ENCODE measurements at regions not wholly inside any gene's neighbourhood (a gene's known extent, or its start where the extent isn't known, plus 50 kb on each side); places are given as distances from the start of the nearest gene placed in this dataset.

- Histone ChIP-seq H3K4me1 (ENCODE audit: control insufficient read depth in 4 of 4, insufficient read depth in 4 of 4, low read length in 3 of 4) (no peaks in the 10 kb centered on the region), H3K4me3 (ENCODE audit: low read depth in 1 of 3, low read length in 3 of 3) (no peak overlapping the region), H3K9me3 (ENCODE audit: control insufficient read depth in 4 of 4, low read length in 3 of 4) (peaks cover 0 to 2% (median 0%) of the 10 kb centered on the region in 4 donors), H3K36me3 (ENCODE audit: control insufficient read depth in 4 of 4, insufficient read depth in 3 of 4, low read depth in 1 of 4, low read length in 3 of 4) (no peaks in the 10 kb centered on the region), H3K27me3 (ENCODE audit: control insufficient read depth in 4 of 4, insufficient read depth in 4 of 4, low read length in 3 of 4) (peaks cover 0 to 3% (median 0%) of the 10 kb centered on the region in 4 donors), H3K9ac (ENCODE audit: low read depth in 1 of 2, low read length in 2 of 2) (no peak overlapping the region), H3K27ac (ENCODE audit: low read depth in 1 of 2, low read length in 2 of 2) (no peak overlapping the region)
- 68% methylated on average over 2 of the region's 2 CpGs for WGBS
- DNase-seq (ENCODE audit: low spot score): no peak
- TF ChIP-seq MAX (IDR thresholded peaks at IDR 0.05) (no peak), FOXA1 (IDR thresholded peaks at IDR 0.05) (no peak), HNF4G (IDR thresholded peaks at IDR 0.05) (no peak), NR2F2 (IDR thresholded peaks at IDR 0.05) (no peak), HNF4A (conservative IDR thresholded peaks at IDR 0.05) (no peak), FOXA2 (IDR thresholded peaks at IDR 0.05) (no peak), EGR1 (IDR thresholded peaks at IDR 0.05; ENCODE audit: low read depth in 2 of 2) (no peak), CTCF (IDR thresholded peaks at IDR 0.05; ENCODE audit: low read depth, low read length, missing input control) (no peak), SP1 (IDR thresholded peaks at IDR 0.05) (no peak), RAD21 (IDR thresholded peaks at IDR 0.05) (no peak), RXRA (IDR thresholded peaks at IDR 0.05) (no peak)
Observed at GRCh38 chr9:115540091-115540490, 422.1 kb upstream of the TNC start.

GRCh38 chr9:115543511-115543910 is 425.6 kb upstream of the TNC start:
- Histone ChIP-seq H3K9ac (ENCODE audit: low read depth in 1 of 2, low read length in 2 of 2) (no peak overlapping the region), H3K4me1 (ENCODE audit: control insufficient read depth in 4 of 4, insufficient read depth in 4 of 4, low read length in 3 of 4) (no peaks in the 10 kb centered on the region), H3K4me3 (ENCODE audit: low read depth in 1 of 3, low read length in 3 of 3) (no peak overlapping the region), H3K27me3 (ENCODE audit: control insufficient read depth in 4 of 4, insufficient read depth in 4 of 4, low read length in 3 of 4) (peaks cover 0 to 3% (median 0%) of the 10 kb centered on the region in 4 donors), H3K36me3 (ENCODE audit: control insufficient read depth in 4 of 4, insufficient read depth in 3 of 4, low read depth in 1 of 4, low read length in 3 of 4) (no peaks in the 10 kb centered on the region), H3K27ac (ENCODE audit: low read depth in 1 of 2, low read length in 2 of 2) (no peak overlapping the region), H3K9me3 (ENCODE audit: control insufficient read depth in 4 of 4, low read length in 3 of 4) (peaks cover 0 to 2% (median 0%) of the 10 kb centered on the region in 4 donors)
- 82% methylated on average over 1 of the region's 1 CpG for WGBS
- TF ChIP-seq HNF4G (IDR thresholded peaks at IDR 0.05) (no peak), HNF4A (conservative IDR thresholded peaks at IDR 0.05) (no peak), GABPA (IDR thresholded peaks at IDR 0.05 in 1 of 2, conservative IDR thresholded peaks at IDR 0.05 in 1 of 2) (no peak)
- no peak for DNase-seq (ENCODE audit: low spot score)

GRCh38 chr9:115548609-115549260 is 430.8 kb upstream of the TNC start:
- Histone ChIP-seq H3K9me3 (ENCODE audit: control insufficient read depth in 4 of 4, low read length in 3 of 4) (peaks cover 0 to 2% (median 0%) of the 10 kb centered on the region in 4 donors), H3K9ac (ENCODE audit: low read depth in 1 of 2, low read length in 2 of 2) (no peak overlapping the region), H3K36me3 (ENCODE audit: control insufficient read depth in 4 of 4, insufficient read depth in 3 of 4, low read depth in 1 of 4, low read length in 3 of 4) (no peaks in the 10 kb centered on the region), H3K27me3 (ENCODE audit: control insufficient read depth in 4 of 4, insufficient read depth in 4 of 4, low read length in 3 of 4) (peaks cover 0 to 6% (median 2%) of the 10 kb centered on the region in 4 donors), H3K4me3 (ENCODE audit: low read depth in 1 of 3, low read length in 3 of 3) (no peak overlapping the region), H3K27ac (ENCODE audit: low read depth in 1 of 2, low read length in 2 of 2) (no peak overlapping the region), H3K4me1 (ENCODE audit: control insufficient read depth in 4 of 4, insufficient read depth in 4 of 4, low read length in 3 of 4) (no peaks in the 10 kb centered on the region)
- DNase-seq (ENCODE audit: low spot score): no peak
- 72% methylated on average over 2 of the region's 2 CpGs for WGBS
- TF ChIP-seq ATF3 (IDR thresholded peaks at IDR 0.05): no peak
- no peak for TF ChIP-seq SP1 (IDR thresholded peaks at IDR 0.05)
- no peak for TF ChIP-seq REST (IDR thresholded peaks at IDR 0.05)
- no peak for TF ChIP-seq JUND (IDR thresholded peaks at IDR 0.05)
- no peak for TF ChIP-seq MAX (IDR thresholded peaks at IDR 0.05)
- TF ChIP-seq CTCF (IDR thresholded peaks at IDR 0.05; ENCODE audit: low read depth, low read length, missing input control): no peak
- no peak for TF ChIP-seq RXRA (IDR thresholded peaks at IDR 0.05)
- TF ChIP-seq EGR1 (IDR thresholded peaks at IDR 0.05; ENCODE audit: low read depth in 2 of 2): no peak
- no peak for TF ChIP-seq GABPA (IDR thresholded peaks at IDR 0.05 in 1 of 2, conservative IDR thresholded peaks at IDR 0.05 in 1 of 2)
- no peak for TF ChIP-seq FOXA1 (IDR thresholded peaks at IDR 0.05)
- no peak for TF ChIP-seq ZBTB33 (IDR thresholded peaks at IDR 0.05)
- no peak for TF ChIP-seq HNF4G (IDR thresholded peaks at IDR 0.05)

Measured in liver (tissue), 8 donors.